Right atrium auricular region (tissue), 2 donors: ENCODE measurements at regions not wholly inside any gene's neighbourhood (a gene's known extent, or its start where the extent isn't known, plus 50 kb on each side); places are given as distances from the start of the nearest gene placed in this dataset.
"Not testable (repeated sequence)": the region's sequence is repeated elsewhere in the genome, so short reads cannot be mapped to it uniquely, and the experiment has no call there.

ENCODE experiments used
- DNase-seq: peaks from one replicate; pipeline ENCODE4 v3.0.0-alpha.2; 2019; ENCODE audit warnings: low spot score
- H3K27ac ChIP-seq, 2 donors: fragments of 200-600 bp; sonication (generic); 1 replicate in 1 of 2; 2 replicates in 1 of 2; pipeline ENCODE4 v1.5.1; 2016 to 2019
- H3K27me3 ChIP-seq, 2 donors: fragments of 200-600 bp; sonication (generic); one replicate each; pipeline versions ENCODE4 v1.5.1 to v1.6.0; 2017 to 2019
- H3K36me3 ChIP-seq: fragments of 200-600 bp; sonication (generic); one replicate; pipeline ENCODE4 v1.5.1; 2016
- H3K4me1 ChIP-seq, 2 donors: fragments of 200-600 bp; sonication (generic); one replicate each; pipeline versions ENCODE4 v1.5.1 to v1.6.0; 2017 to 2019
- H3K4me3 ChIP-seq, 2 donors: fragments of 200-600 bp; sonication (generic); 1 replicate in 1 of 2; 2 replicates in 1 of 2; pipeline ENCODE4 v1.5.1; 2017 to 2019; ENCODE audit warnings: mild to moderate bottlenecking in 1 of 2, moderate library complexity in 1 of 2
- H3K9me3 ChIP-seq, 2 donors: fragments of 200-600 bp; sonication (generic); one replicate each; pipeline ENCODE4 v1.5.1; 2019
- TF ChIP-seq, protein P1 (sequence below), 2 donors: fragments of 200-600 bp; sonication (generic); IDR thresholded peaks; one replicate each; pipeline ENCODE4 v1.5.1; 2019; ENCODE audit warnings: antibody characterized with exemption in 2 of 2

DNA sequence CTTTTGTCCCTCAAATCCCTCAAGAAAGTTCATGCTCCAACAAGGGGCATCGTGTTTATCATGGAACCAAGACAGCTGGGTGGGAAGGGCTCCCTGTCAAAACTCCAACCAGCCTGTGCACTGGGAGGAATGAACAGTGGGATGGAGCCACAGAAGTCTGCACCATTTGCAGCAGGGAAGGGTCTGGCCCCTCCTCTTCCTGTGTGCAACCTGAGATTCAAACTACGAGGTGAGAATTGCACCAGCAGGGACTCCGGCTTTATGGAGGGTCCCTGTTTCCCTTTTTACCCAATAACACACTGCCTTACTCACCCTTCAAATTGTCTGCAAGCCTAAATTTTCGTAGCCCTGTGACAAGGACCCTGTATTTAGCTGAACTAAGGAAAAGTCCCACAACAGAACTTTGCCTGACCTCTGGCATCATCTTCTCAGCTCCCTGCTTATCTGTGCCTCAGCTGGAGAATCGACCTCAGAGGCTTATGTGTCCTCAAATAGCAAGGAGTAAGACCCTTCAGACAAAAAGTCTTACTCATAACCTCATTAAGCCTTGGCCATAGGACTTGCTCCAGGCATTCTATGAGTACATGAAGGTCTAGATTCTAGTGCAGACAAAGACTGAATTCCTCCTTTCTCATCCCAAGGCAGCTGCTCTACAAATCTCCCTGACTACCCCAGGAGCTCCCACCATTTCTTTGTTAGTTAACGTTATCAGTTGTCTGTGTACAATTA is 178.3 kb upstream of the SERPINE2 start:
- H3K27me3 ChIP-seq, result no peaks in the 10 kb centered on the region
- DNase-seq, result no peak
- H3K4me1 ChIP-seq, result peaks cover 0 to 18% of the 10 kb centered on the region in 2 donors
- TF ChIP-seq, protein P1, sequence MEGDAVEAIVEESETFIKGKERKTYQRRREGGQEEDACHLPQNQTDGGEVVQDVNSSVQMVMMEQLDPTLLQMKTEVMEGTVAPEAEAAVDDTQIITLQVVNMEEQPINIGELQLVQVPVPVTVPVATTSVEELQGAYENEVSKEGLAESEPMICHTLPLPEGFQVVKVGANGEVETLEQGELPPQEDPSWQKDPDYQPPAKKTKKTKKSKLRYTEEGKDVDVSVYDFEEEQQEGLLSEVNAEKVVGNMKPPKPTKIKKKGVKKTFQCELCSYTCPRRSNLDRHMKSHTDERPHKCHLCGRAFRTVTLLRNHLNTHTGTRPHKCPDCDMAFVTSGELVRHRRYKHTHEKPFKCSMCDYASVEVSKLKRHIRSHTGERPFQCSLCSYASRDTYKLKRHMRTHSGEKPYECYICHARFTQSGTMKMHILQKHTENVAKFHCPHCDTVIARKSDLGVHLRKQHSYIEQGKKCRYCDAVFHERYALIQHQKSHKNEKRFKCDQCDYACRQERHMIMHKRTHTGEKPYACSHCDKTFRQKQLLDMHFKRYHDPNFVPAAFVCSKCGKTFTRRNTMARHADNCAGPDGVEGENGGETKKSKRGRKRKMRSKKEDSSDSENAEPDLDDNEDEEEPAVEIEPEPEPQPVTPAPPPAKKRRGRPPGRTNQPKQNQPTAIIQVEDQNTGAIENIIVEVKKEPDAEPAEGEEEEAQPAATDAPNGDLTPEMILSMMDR (IDR thresholded peaks at IDR 0.05), result no peak
- peaks cover 0 to 6% of the 10 kb centered on the region in 2 donors for H3K9me3 ChIP-seq
- no peak overlapping the region for H3K4me3 ChIP-seq
- H3K36me3 ChIP-seq, result no peaks in the 10 kb centered on the region
- H3K27ac ChIP-seq, result no peak overlapping the region

DNA sequence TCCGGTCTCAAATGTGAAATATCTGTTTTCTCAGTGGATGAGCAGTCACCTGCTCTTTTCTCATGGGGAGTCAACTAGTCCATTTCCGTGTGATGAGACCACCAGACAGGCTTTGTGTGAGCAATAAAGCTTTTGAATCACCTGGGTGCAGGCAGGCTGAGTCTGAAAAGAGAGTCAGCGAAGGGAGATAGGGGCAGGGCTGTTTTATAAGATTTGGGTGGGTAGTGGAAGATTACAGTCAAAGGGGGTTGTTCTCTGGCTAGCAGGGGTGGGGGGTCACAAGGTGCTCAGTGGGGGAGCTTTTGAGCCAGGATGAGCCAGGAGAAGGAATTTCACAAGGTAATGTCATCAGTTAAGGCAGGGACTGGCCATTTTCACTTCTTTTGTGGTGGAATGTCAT is 176.5 kb upstream of the SERPINE2 start:
- H3K27me3 ChIP-seq, H3K27ac ChIP-seq, DNase-seq, H3K4me3 ChIP-seq, H3K36me3 ChIP-seq, H3K4me1 ChIP-seq, H3K9me3 ChIP-seq: not testable (repeated sequence)

DNA sequence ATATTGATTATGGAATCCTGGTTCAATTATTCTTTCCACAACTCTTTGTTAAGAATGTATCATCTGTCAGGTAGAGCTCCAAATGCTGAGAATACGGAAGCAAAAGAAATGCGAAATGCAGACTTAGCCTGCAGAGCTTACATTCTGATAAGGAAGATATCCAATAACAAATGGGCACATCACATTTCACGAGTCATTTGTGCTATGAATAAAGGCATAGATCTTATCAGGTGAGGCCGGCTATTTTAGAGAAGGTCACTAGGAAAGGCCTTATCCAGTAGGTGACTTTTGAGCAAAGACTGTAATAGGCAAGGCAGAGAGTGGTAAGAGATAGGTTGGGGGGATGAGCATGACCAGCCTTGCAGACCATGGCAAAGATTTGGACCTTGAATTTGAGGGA is 174.3 kb upstream of the SERPINE2 start:
- Histone ChIP-seq H3K27me3 (no peaks in the 10 kb centered on the region), H3K4me3 (no peak overlapping the region), H3K36me3 (no peaks in the 10 kb centered on the region), H3K4me1 (peaks cover 0 to 5% of the 10 kb centered on the region in 2 donors), H3K9me3 (peaks cover 0 to 4% of the 10 kb centered on the region in 2 donors), H3K27ac (no peak overlapping the region)
- no peak for DNase-seq
- TF ChIP-seq, protein P1 (IDR thresholded peaks at IDR 0.05), result no peak

DNA sequence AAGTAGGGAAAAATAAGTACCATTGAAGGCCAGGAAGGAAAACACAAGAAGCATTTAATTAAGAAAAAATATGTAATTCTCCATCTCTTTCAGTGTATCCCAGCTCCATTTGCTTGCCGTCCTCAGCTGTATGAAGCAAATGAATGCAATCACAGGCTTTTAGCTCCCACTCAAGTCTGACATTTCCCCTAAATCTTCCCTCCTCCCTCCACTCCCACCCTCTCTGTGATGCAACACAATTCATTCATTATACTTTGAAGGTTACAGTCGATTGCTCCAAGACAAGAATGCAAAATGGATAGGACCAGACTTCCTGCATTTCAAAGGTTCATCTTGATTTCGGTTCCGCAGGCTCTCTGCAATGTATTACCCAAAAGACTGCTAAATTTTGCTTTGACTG is 172.7 kb upstream of the SERPINE2 start:
- Histone ChIP-seq H3K27ac (no peak overlapping the region), H3K36me3 (no peaks in the 10 kb centered on the region), H3K9me3 (no peaks in the 10 kb centered on the region), H3K27me3 (no peaks in the 10 kb centered on the region), H3K4me1 (no peaks in the 10 kb centered on the region), H3K4me3 (no peak overlapping the region)
- DNase-seq, result no peak
- TF ChIP-seq, protein P1 (IDR thresholded peaks at IDR 0.05), result no peak

DNA sequence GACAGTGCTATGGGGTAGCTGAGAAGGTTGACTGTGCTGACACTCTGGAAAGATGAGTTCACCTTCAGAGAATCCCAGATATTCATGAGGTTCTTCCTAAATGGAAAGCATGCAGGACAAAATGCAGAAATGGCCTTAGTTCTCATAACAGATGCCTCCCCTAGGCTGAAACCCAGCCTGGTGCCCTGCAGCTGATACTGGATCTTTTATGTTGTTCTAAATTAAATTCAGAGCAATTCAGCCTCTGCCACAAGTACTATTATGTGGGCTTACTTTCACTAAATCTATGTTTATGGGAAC is 172.0 kb upstream of the SERPINE2 start:
- TF ChIP-seq, protein P1 (IDR thresholded peaks at IDR 0.05), result no peak
- no peak overlapping the region for H3K27ac ChIP-seq
- H3K36me3 ChIP-seq, result no peaks in the 10 kb centered on the region
- H3K27me3 ChIP-seq, result no peaks in the 10 kb centered on the region
- no peak overlapping the region for H3K4me3 ChIP-seq
- H3K4me1 ChIP-seq, result no peaks in the 10 kb centered on the region
- no peaks in the 10 kb centered on the region for H3K9me3 ChIP-seq
- no peak for DNase-seq

DNA sequence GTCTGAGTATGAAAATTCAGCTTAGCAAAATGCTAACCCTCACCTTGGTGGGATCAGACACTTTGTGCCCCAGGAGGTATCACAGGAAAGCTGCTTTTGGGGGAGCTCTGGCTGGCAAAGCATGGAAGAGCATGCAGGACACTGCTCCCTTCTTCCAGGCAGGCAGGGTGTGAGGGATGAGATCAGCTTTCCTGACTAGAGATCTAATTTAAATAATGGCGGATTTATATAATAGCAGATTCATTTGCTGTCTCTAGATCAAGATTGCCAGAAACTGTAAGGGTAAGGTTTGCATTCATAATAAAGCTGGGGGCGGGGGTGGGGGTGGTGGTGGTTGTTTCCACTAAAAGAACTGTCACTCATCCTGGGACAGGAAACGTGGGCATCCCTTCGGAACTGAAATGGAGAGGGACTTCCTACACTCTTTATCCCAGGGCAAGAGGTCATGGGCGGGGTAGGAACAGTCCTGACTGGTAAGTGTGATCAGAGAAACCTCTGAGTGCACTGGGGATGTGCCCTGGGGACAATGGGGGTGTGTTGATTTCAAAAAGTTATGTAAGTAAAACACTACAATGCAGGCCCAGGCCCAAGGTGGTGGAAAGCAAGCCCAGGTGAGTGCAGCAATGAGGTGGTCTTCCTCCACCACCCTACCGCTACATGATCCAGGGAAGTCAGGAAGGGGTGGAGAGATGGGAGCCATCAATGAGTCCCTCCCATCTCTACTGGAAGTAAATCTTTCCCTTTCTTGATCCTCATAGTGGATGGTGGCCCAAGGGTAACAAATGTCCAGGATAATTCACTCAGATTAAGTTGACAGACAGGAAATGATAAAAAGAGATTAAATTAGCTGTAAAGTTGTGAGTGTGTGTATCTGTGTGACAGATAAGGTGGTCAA is 171.4 kb upstream of the SERPINE2 start:
- Histone ChIP-seq H3K4me1 (no peaks in the 10 kb centered on the region), H3K4me3 (no peak overlapping the region), H3K9me3 (no peaks in the 10 kb centered on the region), H3K27me3 (no peaks in the 10 kb centered on the region), H3K36me3 (no peaks in the 10 kb centered on the region), H3K27ac (no peak overlapping the region)
- TF ChIP-seq, protein P1 (IDR thresholded peaks at IDR 0.05), result no peak
- no peak for DNase-seq
